ENCODE measurements at regions not wholly inside any gene's neighbourhood (a gene's known extent, or its start where the extent isn't known, plus 50 kb on each side); places are given as distances from the start of the nearest gene placed in this dataset.

DNA sequence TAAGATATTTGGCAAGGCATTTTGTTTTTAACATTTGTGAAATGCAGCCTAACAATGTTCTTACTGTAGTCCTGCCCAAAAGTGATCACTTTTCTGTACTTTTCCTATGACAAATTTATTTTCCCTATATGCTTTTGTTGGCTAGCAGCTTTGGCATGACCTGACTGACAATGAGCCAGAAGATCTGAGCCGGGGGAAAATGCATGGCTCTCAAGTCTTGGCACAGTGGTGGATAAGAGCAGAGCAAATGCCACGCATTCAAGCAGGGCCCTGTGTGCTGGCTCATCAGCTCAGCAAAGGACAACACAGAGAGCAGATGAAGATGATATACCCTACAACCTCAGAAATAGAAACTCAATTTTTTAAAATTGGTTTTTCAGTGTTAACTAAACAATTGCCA is 187.3 kb downstream of the ANAPC10 start:
- TF ChIP-seq, protein P1, sequence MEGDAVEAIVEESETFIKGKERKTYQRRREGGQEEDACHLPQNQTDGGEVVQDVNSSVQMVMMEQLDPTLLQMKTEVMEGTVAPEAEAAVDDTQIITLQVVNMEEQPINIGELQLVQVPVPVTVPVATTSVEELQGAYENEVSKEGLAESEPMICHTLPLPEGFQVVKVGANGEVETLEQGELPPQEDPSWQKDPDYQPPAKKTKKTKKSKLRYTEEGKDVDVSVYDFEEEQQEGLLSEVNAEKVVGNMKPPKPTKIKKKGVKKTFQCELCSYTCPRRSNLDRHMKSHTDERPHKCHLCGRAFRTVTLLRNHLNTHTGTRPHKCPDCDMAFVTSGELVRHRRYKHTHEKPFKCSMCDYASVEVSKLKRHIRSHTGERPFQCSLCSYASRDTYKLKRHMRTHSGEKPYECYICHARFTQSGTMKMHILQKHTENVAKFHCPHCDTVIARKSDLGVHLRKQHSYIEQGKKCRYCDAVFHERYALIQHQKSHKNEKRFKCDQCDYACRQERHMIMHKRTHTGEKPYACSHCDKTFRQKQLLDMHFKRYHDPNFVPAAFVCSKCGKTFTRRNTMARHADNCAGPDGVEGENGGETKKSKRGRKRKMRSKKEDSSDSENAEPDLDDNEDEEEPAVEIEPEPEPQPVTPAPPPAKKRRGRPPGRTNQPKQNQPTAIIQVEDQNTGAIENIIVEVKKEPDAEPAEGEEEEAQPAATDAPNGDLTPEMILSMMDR (conservative IDR thresholded peaks at IDR 0.05; ENCODE audit: low read depth, low read length): no peak
- no peak for TF ChIP-seq EZH2 (IDR thresholded peaks at IDR 0.05; ENCODE audit: borderline replicate concordance, low read depth, low read length, poor library complexity, severe bottlenecking)

Measured in A673 (cell line).